Stimulated activated CD4-positive, alpha-beta T cell treated with anti-CD3 and anti-CD28 coated beads, TNF-alpha, amount 100 ng/mL, for 1 hour (primary cell): ENCODE measurements at regions not wholly inside any gene's neighbourhood (a gene's known extent, or its start where the extent isn't known, plus 50 kb on each side); places are given as distances from the start of the nearest gene placed in this dataset.
A peak's percentile ranks its signal among the peaks of the same experiment; 100 is the strongest.

Experiments
- DNase-seq, 3 donors: peaks; one replicate each; pipeline ENCODE4 v3.0.0-alpha.2; 2020; ENCODE audit warnings: low read depth in 3 of 3, low spot score in 1 of 3

DNA sequence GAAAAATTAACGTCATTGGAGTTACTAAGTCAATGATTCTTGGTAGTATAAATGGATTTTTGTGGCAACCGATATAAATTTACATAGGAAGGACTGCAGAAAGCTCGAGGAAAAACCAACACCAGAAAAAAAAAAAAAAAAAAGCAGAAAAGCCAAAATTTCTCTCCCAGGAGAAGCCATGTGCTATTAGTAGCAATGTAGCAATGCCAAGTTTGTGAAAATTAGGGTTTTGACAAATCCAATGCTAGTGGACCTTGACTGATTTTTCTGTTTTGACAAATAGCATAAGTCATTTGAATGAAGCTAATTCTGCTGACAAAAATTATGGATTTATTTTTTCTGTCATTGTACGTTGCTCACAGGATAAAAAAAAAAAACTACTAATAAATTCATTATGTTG is 1561.9 kb downstream of the MRPL39 start:
- DNase-seq, result no peak

- DNase-seq, result no peak
Observed at GRCh38 chr21:24042687-24043086, 1564.6 kb downstream of the MRPL39 start.

- DNase-seq, result no peak
Observed at GRCh38 chr21:24032709-24033232, 1574.5 kb downstream of the MRPL39 start.

- DNase-seq, result no peak
Observed at GRCh38 chr21:24027396-24027795, 1579.9 kb downstream of the MRPL39 start.

DNA sequence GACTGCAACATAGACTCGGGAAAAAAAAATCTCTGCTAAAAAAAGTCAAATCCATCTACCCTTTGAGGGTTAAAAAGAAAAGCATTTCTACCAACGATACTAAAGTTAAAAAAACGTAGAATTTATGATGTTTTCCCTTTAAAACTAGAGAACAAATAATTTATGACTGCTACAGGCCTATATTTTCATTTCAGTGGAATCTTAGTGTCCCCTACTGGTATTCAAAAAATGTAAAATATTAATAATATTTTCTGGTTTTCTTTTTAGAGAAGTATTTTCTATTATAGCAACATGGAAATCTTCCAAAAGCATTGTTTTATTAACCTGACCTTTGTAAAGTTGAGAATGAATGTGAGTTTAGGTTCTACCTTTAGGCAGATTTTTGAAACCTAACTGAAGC is 1582.2 kb downstream of the MRPL39 start:
- no peak for DNase-seq

DNA sequence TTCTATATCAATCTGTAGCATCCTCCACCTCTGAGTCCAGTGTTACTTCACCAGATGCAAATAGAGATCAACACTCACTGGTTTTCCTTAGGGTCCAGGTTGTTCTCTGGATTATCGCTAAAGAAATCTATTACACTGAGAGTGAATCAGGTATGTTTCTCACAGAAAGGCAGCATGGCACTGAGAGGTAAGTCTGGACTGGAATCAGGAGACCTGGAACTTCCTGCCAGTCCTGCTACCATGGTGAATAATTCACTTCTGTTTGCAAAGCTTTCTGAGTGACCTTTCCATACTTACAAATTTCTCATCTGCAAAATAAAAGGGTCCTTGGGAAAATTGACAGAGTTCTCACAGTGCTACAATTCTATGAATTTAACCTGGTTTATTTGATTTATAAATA is 1583.3 kb downstream of the MRPL39 start:
- no peak for DNase-seq

DNA sequence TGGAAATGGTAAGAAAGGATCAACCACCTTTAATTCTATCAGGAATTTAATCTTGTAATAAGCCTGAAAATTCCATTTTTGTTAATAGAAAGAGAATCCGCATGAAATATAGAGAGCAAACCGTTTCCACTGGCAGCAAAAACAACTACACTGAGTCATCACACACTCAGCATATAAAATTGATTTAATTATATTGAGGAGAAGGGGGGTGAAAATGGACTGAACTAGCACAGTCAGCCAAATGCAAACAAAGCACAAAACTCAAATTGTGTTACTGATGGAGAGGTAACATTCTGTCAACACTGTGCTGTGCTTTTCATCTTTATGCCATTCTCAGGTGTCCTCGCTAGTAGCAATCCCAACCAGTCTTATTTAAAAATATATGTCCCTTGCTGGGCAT is 1583.9 kb downstream of the MRPL39 start:
- DNase-seq, result no peak

DNA sequence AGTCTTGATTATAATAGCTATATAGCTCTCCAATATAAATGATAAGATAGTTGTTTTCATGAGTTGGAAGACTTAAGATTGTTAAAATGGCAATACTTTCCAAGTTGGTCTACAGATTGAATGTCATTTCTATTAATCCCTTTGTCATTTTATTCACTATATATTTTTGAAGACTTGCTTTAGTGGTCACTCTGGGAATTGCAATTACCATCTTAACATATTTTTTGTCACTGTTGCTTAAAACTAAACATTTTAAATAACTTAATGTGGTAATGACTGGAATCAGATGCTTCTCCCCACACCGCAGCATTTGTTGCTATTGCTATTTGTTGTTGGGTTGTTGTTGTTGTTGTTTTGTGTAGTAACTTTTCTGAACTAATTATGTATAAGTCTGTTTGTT is 1592.9 kb downstream of the MRPL39 start:
- no peak for DNase-seq

- no peak for DNase-seq
Observed at GRCh38 chr21:24011087-24011486, 1596.2 kb downstream of the MRPL39 start.

DNA sequence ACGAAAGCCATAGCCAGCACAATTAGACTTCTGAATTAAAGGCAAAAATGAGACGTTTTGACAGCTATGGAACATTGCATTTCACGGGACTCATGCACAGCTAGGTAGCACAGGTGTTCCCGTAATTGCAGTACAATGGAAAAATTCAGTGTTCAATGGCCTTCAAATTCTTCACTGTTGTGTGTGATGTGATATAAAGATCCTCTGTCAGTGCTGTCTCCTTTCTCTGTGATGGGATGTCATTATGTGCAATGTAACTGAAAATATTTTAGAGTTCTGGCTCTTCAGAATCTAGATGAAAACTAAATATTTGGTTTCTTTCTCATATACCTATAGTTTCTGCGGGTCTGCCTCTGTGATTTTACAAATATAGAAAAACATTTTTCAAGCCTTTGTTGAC is 1599.7 kb downstream of the MRPL39 start:
- DNase-seq, result no peak

DNA sequence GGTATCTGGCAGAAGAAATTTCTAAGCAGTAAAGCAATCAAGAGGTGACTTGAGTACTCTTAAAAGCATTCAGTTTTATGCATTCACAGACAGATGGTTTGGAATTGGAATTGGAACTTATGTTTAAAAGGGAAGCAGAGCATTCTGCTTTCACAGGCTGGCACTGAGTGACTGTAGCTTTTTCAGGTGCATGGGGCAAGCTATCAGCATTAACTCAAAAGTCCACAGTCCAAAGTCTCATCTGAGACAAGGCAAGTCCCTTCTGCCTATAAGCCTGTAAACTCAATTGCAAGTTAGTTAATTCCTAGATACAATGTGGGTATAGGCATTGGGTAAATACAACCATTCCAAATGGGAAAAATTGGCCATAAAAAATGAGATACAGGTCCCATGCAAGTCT is 1620.3 kb downstream of the MRPL39 start:
- no peak for DNase-seq

DNA sequence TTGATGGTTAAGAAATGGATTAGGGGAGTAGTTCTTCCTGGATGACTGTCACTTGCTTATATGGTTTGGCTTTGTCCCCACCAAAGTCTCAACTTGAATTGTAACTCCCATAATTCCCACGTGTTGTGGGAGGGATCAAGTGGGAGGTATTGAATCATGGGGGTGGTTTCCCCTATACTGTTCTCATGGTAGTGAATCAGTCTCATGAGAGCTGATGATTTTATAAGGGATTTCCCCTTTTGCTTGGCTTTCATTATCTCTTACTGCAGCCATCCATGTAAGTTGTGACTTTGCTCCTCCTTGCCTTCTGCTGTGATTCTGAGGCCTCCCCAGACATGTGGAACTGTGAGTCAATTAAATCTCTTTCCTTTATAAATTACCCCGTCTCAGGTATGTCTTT is 1621.1 kb downstream of the MRPL39 start:
- DNase-seq, result no peak

GRCh38 chr21:23982546-23982945 is 1624.7 kb downstream of the MRPL39 start:
- DNase-seq, result no peak

DNA sequence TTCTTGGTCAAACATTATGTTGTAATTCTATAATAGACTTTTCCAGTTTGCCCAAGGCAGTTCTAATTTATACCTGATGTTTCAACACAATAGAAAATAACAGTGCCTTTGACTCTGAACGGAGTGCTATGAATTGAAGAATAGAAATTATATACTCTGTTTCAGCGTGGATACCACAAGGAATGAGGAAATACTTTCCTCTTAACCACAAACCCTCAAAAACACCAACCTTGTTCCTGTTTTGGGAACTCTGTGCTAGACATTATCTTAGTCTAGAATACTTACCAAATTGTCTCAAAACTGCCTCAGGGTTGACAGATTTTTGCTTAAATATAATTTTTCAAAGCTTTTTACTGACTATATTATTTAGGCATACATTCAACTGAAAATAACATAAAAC is 1629.3 kb downstream of the MRPL39 start:
- DNase-seq, result no peak

DNA sequence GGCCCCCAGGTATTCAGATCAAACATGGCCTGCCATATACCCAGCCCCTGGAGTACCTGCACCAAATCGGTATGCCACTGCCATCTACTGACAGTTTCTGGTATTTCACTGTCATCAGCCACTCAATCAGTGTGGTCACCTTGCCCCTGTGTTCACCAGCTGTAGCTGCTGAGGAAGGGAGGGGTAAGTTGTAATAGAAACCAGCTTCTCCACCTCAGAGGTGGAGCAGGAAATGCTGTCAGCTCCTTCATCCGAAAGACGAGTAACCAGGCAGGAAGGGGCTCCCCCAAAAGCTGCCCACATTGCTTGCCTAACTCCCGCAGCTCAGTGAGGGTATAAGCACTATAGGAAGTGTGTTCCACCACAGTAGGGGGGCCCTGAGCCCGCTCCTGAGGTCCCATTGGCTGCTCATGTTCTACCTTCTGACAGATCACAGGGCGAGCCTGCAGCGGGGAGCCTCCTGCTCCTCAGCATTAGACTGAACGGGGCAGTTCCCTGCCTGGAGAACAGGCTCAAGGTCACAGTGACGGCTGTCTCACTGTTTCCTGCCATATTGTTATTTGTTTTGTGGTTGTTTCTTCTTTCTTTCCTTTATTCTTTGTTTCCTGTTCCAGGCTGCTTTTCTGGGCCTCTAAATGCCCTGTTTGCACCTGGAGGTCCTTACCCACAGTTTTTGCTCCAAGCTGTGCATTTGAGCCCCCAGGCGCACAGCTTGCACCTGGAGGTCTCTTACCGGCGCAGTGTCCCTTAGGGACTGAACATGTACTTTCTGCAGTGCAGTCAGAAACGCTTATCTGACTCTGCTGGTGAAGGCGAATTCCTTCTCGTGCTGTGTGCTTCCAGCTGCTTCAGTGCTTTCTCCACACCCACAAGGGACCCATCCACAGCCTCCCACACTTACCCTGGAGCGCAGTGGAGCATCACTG is 1638.3 kb downstream of the MRPL39 start:
- peak; percentile 16 to 28 (median 23) for DNase-seq

DNA sequence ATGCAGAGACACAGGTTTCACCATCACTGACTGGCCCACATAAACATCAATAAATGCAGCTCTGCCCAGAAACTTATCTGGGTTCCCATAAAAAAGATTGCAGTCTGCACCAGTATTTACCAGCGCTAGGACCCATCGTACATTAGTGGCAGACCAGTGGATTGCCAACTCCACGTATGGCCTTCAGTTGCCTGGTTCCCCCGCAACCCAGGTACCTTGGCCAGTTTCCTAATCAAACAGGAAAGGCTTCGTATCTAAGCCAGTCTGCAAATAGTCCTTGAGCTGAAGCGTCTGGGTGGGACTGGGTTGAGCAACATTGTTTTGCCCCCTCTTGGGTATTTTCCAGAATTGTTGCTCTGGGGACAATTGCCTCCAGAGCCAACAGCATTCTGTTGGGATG is 1639.3 kb downstream of the MRPL39 start:
- DNase-seq, result no peak

DNA sequence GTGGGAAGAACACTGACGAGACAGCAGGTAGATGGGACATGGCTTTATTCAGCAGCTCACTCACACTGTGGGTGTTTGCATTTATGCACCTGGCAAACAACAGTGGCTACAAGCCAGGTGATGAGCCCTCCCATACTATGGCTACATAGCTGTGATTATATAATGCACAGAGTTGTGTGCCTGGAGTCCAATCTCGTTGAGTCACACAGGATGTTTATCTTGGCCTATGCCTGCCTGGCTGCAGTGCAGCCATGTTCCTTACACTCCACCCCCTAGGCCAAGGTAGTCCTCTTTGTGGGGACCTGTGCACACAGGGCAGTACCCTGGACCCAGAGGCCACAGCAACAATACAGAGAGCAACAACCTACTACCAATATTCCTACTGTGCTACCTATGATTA is 1643.8 kb downstream of the MRPL39 start:
- DNase-seq, result no peak

DNA sequence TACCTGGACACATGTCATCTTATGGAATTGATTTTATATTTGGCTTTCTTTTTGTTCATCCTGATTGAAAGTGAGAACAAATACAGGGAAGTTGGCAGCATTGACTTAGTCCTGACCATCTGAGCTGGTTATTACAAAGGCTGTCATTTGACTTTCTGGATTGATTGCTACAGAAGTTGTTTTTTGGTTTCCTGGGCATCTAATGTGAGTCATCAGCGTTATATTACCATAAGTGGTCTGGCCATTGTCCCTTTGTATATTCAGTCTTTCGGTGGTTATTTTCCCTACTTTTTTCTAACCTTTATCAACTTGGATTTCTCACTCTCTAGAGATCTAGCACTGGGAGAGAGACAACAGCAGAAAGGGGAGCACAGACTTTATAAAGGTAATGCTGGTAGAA is 1646.5 kb downstream of the MRPL39 start:
- no peak for DNase-seq

DNA sequence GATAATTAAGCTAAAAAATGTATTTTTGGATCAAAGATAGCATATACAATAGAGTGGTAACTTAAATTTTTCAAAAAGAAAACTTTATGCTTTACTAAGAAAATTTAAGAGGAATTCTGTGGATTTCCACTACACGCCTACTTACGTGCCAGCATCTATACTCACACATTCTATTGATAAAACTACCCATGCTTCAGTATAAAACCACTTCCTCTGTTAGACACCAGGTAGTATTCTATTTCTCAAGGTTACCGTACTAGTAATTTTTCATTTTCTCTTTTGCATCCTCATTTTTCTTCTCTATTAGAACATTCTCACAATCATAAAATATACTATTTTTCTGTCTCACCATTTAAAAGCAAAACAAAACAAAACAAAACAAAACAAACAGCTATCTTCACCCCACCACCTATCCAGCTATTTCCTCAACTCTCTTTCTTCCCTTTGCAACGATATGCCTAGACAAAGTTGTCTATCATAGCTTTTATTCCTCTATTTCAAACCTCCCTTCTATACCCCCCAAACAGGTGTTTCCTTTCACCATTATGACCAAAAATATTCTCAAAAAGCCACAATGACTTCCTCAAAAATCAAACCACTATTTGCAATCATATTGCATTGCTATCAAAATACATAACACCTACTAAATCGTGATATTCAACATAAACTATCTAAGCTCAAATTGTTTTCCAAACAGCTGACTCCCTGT is 1652.0 kb downstream of the MRPL39 start:
- no peak for DNase-seq

- no peak for DNase-seq
Observed at GRCh38 chr21:23952269-23952668, 1655.0 kb downstream of the MRPL39 start.

GRCh38 chr21:23951251-23951650 is 1656.0 kb downstream of the MRPL39 start:
- no peak for DNase-seq

DNA sequence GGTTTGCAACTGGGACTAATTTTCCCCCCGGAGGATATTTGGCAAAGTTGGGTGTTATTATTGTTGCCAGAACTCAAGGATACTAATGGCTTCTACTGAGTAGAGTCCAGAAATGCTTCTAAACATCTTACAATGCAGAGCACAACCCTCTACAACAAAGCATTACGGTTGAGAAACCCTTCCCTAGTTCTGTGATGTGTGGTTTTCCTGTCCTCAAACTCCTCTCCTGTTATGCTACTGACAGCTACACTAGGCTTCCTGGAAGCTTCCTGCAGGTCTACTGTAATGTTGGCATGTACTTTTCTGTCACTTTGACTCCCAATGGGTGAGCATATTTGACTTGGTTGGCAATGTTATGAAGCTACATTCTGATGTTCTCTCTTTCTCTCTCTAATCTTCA is 1656.9 kb downstream of the MRPL39 start:
- DNase-seq, result no peak
